Islet precursor cell (in vitro differentiated cells): ENCODE measurements at regions not wholly inside any gene's neighbourhood (a gene's known extent, or its start where the extent isn't known, plus 50 kb on each side); places are given as distances from the start of the nearest gene placed in this dataset.

Experiments used
- DNase-seq: peaks from one replicate; pipeline ENCODE4 v3.0.0-alpha.2; 2018

DNA sequence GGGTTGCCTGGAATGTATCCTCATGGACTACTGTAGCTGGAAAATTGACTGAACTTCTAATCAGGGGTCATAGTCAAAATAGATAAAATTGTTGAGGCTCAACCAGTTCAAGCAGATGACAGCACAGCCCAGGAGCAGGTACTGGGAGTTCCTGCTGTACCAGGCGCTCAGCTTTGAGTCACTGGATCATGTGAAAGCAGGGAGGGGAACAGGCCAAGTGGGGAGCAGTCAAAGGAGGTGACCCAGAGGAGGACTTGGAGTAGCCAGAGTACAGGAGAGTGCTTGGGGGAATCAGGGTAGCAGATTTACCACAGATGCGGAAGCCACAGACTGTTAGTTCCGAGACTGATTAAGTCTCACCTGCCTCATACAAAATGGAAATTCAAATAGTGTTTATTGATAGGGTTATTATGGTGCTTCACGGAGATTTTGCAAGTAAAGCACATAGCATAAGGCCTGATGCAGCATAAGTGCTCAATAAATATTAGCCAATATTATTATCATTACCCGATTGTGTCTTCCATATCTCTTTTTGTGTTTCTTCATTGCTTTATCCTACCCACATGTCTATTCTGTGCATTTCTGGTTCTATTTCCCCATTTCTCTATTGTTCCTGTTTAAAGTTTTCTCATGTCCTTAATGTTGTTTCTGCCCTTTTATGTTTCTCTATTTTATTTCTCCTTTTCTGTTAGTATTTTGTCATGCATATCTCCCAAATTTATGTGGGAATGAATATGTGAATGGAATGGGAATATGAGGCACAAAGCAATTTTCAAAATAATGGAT, 369.2 kb upstream of the MCTP2 start:
- DNase-seq = no peak

- DNase-seq = no peak
Observed at GRCh38 chr15:93861413-93861812, 369.9 kb upstream of the MCTP2 start.

- DNase-seq = no peak
Observed at GRCh38 chr15:93860701-93861100, 370.7 kb upstream of the MCTP2 start.

- no peak for DNase-seq
Observed at GRCh38 chr15:93859176-93859575, 372.2 kb upstream of the MCTP2 start.

- no peak for DNase-seq
Observed at GRCh38 chr15:93855181-93855826, 376.1 kb upstream of the MCTP2 start.

DNA sequence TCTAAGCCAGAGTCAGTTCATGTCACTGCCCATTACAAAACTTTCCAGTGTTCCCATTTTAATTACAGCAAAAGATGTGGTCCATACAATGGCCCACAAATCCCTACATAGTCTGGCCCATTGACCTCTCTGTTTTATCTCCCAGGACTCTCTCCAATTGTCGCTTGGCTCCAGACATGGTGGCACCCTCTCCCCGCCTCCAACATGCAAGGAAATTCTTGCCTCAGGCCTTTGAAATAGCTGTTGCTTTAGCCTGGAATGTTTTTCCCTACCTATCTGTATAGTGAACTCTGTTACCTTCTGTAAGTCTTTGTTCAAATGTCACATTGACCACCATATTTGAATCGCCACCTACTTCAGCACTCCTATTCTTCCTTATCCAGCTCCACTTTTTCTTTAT, 377.3 kb upstream of the MCTP2 start:
- DNase-seq = peak; percentile 59

- no peak for DNase-seq
Observed at GRCh38 chr15:93852761-93853160, 378.6 kb upstream of the MCTP2 start.

DNA sequence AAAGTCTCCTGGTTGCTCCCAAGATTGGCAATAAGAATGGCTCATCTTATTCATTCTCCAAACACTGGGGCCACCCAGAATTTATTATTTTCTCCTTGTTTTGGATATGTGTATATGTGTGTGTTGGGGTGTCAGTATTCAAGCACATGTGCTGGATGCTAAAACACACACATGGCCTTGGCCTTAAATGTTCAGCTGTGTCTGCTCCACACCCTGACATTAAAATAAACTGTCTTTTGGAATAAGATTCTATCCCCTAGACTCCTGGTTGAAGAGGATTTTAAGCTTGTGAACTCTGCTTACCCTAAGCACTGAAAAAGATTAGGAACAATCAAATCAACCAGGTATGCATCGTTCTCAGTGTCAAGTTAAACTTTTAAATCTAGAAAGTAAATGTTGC, 382.9 kb upstream of the MCTP2 start:
- no peak for DNase-seq

- DNase-seq = no peak
Observed at GRCh38 chr15:93848076-93848475, 383.3 kb upstream of the MCTP2 start.

- no peak for DNase-seq
Observed at GRCh38 chr15:93846148-93846547, 385.2 kb upstream of the MCTP2 start.

DNA sequence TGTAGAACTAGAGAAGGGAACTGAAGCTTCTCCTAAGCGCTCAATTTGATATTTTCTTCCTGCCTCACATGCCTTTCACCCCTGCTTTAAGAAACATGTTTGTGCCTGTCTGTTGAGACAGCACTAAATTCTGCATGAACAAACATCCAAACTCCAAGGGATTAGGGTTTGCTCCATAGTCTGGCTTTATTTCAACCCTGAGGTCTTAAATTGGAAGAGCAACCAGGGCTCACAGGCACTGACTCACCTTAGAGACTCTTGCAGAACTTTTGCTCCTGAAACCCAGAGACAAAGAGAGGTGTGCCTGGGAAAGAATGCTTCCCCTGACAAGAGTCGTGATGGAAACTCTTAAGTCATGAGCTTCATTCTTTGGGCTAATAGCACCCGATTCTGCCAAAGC, 393.9 kb upstream of the MCTP2 start:
- DNase-seq = no peak

DNA sequence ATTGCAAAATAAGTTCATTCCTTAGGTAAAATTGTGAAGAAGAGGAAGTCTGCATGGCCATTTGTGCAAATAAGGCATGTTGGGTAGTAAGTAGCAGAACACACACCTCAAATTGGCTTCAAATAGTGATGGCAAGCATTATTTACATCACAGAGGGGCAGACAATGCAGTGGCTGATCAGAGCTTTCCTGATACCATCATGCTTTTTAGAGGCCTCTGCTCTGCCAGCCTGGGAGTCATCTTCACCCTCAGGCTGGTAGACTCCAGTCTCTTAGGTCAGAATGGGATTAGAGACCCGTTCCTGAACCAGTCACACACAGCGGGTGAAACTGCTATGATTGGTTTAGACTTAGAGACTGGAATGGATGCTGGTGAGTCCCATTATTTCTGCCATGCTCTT, 396.0 kb upstream of the MCTP2 start:
- no peak for DNase-seq

DNA sequence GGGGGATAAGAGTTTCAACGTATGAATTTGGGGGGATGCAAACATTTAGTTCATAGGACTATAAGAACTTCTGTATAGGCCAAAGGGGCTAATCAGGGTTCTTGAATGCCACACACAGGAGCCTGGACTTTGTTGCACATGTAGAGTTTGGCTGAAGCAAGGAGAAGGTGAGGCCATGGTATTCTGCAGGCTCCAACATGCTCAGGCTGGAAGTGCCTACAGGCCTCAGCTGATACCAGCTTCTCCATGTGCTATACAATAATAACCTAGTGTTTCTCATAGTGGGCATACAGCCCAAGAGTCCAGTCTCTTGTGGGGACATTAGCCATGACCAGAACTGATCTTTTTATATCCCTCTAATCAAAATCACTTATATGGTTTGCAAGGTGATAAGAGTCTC, 399.7 kb upstream of the MCTP2 start:
- no peak for DNase-seq

- no peak for DNase-seq
Observed at GRCh38 chr15:93830221-93831080, 400.9 kb upstream of the MCTP2 start.

DNA sequence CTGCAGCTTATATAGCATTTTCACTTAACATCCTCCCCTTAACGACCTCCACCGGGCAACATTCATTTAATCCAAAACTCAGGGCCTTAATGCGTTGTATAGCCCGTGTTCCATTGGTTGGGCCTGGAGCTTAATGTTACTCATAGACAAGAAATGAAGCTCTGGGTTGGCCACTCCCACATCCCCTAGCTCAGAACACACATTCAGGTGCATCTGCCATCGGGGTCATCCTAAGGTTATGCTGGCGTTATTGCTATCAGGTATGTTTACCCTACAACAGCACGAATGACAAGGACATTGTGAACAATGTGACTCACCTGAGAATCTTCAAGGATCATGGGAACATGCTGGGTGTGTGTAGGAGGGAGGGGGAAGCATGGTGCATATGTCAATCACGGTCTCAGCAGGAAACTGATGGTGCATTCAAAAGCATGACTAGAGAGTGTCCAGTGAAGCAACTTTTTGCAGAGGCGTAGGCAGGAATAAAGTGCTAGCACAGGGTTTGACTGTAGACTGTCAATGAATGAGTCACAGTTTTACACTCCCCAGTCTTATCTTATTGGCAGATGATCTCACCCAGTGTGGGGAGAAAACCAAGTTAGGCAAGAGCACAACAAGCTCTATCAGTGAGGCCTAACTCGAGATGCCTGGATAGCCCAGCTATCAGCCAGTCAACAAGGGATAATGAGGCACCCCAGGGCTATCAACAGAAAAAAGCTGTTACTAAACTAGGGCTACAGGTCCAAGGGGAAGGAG, 402.1 kb upstream of the MCTP2 start:
- DNase-seq = peak; percentile 94

DNA sequence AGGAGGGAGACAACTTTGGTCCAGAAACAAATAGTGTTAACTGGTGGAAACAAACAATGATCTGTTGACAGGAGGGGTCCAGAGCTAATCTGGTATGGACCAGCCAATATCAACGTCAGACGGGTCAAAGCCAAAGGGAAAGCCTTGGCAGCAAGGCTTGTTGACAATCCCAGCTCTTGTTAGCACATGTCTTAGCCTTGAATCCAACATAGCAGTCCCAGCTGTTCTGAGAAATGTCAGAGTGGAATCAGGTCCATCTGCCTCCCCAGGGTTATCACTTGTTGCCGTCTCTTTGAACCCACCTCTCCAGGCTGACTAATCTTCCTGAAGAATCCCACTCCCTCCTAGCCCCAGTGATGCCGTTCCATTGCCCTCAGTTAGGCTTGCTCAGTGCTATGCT, 404.6 kb upstream of the MCTP2 start:
- DNase-seq = no peak

DNA sequence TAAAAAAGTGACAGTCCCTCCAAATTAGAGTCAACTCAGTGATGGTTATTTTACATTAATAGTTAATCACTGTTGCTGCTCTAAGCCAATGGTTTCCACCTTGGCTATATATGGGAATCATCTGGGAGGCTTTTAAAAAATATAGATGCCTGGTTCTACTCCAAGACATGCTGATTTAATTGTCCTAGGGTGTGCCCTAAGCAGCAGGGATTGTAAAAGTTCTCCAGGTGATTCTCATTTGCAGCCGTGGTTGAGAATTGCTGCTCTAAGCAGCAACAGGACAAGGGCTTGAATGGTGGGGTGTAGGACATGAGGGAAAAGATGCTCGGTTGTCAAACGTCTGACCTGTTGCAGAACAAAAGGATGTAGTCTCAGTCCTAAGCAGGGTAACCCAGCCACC, 405.1 kb upstream of the MCTP2 start:
- DNase-seq = no peak

DNA sequence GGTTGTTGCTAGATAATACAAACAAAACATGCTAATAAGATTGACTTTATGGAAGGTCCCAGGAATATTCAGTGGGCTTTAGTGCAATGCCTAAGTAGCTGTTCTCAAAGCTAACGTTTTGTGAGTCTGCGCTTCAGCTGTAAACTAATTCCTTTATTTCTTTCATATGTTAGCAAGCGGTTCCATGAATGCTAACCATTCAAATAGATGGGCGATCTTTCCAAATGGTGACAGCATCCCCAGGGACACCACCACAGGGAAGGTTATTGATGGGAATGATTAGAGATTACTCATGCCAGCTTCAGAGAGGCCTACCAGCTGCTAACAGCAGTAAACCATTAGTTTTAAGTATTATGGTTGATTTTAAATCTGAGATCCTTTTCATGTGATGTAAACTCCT, 405.7 kb upstream of the MCTP2 start:
- no peak for DNase-seq

- no peak for DNase-seq
Observed at GRCh38 chr15:93823971-93824913, 407.1 kb upstream of the MCTP2 start.

GRCh38 chr15:93820566-93820965, 410.8 kb upstream of the MCTP2 start:
- DNase-seq = no peak

DNA sequence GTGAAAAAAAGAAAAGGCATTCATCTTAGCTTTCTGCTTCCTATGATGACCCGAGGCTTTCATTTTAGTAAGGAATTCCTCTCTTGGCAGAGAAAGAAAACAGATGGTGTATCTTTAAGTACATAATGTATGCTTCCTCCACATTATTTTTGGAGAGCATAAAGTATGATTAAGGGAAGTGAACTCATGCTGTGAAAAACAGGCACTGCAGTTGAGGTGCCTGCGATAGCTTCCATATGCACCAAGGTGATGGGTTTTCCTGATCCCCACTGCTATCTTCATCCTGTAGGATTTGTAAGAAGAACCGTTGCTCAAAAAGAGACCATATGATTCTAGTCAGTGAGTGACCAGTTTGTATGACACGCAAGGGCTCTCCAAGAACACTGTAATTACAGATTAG, 411.5 kb upstream of the MCTP2 start:
- no peak for DNase-seq

DNA sequence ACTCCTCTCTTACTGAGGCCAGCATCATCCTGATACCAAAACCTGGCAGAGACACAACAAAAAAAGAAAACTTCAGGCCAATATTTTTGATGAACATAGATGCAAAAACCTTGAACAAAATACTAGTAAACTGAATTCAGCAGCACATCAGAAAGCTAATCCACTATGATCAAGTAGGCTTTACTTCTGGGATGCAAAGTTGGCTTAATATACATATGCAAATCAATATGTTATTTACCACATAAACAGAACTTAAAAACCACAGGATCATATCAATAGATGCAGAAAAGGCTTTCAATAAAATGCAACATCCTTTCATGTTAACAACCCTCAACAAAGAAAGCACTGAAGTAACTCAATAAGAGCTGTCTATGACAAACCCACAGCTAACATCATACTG, 414.5 kb upstream of the MCTP2 start:
- DNase-seq = no peak
